Epithelial cell of proximal tubule (primary cell): ENCODE measurements at regions not wholly inside any gene's neighbourhood (a gene's known extent, or its start where the extent isn't known, plus 50 kb on each side); places are given as distances from the start of the nearest gene placed in this dataset.
"Not testable (repeated sequence)": the region's sequence is repeated elsewhere in the genome, so short reads cannot be mapped to it uniquely, and the experiment has no call there.

ENCODE experiments used
- DNase-seq: peaks from one replicate; pipeline ENCODE4 v3.0.0-alpha.2; 2011; ENCODE audit warnings: low read depth
- H3K4me3 ChIP-seq: 2 replicates; pipeline ENCODE4 v1.5.1; 2011; ENCODE audit warnings: low read depth, mild to moderate bottlenecking, low read length

DNA sequence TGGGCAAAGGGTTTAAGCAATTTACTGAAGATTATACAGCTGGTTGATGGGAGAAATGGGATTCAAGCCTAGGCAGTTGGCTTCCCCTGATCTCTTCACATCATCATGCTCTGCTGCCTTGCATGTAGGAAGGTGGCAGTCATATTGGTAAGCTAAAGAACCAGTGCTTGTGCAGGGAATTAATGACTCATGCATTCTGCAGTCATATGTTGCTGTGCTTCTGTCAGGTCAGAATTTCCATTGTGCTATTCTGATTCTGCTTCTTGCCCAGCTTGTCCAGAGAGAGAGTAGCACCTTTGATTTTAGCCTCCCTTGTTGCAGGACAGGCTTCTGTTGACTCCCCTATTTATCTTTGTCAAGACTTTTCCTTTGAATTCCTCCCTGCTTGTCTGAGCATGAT lies 114.0 kb upstream of the IKBKE start:
- not testable (repeated sequence) for DNase-seq, H3K4me3 ChIP-seq

DNA sequence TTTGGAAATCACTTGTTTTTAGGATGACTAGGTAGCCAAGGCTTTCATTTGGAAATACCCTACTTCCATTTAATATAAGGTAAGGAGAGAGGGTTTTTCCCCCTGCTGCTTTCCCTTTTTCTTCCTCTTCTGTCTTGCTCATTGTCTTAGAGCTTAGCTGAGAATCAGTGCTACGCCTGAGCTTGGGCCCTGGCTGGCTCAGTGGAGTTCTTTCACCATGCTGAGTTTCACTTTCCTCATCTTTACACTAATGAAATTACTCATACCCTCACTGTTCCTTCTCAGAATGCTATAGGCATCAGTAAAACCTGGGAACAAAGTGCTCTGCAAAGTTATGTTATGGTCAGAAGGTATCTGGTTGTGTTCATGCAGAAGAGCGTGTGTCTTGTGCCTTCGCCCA lies 112.3 kb upstream of the IKBKE start:
- H3K4me3 ChIP-seq, DNase-seq: not testable (repeated sequence)

DNA sequence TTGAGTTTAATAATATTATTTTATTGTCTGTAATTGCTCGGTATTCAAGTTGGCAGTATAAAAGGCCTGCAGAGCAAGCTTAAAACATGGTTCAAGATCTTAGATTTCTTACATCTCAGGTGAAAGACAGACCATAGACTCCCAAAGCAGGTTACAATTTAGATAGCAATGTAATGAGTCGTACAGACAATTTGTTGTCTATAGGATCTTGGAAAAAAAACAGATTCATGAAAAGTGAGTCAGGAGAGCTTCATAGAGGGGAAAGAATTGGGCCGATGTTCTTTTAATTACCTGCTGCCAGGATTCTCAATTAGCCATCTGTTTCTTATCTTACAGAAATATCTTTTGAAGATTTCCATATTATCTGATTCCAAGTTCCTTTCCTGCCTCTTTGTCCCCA lies 111.5 kb upstream of the IKBKE start:
- not testable (repeated sequence) for DNase-seq, H3K4me3 ChIP-seq

DNA sequence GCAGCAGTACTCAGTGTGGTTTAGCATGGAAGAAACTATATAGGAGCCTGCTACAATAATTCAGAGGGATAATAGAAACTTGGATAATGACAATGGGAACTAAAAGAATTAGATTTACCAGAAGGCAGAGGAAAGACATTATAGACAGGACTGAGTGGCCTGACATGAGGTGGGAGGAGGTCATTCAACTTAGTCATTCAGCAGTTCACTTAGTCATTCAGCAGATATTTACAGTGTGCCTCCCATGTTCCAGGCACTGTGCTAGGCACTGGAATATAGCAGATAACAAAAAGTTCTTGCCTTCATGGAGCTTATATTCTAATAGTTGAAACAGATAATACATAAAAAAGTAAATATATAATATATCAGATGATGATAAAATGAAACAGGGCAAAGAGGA lies 110.9 kb upstream of the IKBKE start:
- not testable (repeated sequence) for H3K4me3 ChIP-seq, DNase-seq

DNA sequence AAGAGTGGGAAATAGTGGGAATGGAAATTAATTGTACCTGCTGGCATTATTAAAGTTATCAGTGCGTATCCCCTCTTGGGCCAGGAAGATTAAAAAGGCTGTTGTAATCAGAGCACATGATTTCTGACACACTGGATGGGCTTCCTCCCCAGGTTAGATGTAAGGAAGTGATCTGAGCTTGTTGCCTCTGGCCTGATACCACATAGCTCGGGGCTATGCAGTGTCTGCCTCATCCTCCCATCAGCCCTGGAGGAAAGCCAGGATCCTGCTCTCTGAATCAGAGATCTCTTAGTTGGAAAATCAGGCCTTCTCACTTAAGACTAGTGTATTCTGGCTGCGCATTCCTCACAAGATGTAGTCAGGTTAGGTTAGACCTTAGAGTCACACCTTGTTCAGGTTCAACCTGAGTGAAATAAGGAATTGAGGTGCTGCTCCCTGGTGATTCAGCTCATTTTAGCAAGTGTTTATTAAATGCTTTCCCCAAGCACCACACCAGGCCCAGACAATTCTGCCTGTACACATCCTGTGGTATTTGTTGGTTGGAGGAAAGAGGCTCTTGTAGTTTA lies 108.2 kb upstream of the IKBKE start:
- H3K4me3 ChIP-seq, DNase-seq: not testable (repeated sequence)

DNA sequence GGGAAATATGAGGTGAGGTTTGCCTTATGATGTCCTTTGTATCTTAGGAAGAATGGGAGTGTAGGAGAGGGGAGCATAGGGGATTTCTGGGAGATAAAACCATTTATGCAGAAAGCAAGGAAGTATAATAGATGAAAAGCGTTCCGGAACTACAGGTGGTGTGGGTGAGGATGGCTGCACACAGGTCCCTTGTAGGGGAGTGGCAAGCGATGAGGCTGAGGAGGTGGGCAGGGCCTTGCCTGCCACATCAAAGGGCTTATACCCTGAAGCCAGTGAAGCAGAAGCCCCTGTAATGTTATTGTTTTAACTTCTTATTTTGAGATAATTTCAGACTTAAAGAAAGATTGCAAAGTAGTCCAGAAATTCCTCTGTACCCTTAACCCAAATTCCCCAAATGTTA lies 107.3 kb upstream of the IKBKE start:
- DNase-seq, H3K4me3 ChIP-seq: not testable (repeated sequence)

DNA sequence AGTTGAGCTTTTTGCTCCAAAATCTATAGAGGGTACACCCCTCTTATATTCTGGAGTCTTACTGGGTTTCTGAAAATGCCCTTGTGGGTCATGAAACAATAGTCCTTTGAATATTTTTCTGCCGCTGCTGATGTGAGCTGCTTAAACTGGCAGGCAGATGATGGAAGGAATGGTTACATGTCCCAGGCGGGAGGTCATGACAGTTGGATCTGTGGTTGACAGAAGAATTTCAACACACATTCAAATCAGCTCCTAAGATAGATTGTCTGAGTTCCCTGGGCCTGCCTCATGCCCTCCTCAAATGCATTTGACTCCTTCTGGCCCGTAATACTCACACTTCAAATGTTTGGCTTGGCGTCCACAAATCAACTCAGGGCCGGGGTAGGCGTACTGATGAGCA lies 105.0 kb upstream of the IKBKE start:
- DNase-seq, H3K4me3 ChIP-seq: not testable (repeated sequence)

DNA sequence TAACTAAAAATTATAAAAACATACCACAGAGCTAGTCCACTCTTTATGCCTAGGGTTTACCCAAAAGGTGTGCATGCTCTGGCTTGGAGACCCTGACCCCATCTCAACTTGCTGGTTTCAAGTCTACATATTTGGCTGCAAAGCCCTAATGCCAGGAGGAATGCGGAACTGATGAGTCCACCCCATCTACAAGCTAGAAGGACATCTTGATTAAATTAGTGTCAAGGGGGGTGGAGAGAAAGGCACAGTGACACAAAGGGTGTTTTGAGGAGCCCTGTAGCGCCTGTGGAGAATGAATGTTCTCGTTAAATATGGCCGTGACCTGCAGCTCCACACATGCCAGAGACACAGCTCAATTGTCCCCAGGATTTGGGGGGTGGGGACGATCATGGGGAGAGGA lies 104.1 kb upstream of the IKBKE start:
- H3K4me3 ChIP-seq, DNase-seq: not testable (repeated sequence)

DNA sequence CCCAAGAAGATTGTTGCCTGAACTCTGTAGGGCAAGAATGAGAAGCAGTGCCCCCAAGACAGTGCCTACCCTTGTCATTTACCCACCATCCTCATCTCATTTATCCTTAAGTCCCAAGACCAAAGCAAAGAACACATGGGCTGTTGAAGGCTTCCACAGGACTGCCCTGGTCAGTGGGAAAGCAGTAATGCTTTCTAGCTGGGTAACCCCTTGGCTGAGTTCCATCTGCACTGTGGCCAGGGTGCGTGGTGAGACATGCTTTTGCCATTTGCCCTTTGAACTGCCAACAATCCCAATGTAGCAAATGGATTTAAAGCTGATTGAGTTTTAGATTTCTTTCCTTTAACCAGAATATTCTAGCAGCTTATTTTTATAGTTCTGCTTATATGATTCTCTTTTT lies 103.5 kb upstream of the IKBKE start:
- not testable (repeated sequence) for H3K4me3 ChIP-seq

DNA sequence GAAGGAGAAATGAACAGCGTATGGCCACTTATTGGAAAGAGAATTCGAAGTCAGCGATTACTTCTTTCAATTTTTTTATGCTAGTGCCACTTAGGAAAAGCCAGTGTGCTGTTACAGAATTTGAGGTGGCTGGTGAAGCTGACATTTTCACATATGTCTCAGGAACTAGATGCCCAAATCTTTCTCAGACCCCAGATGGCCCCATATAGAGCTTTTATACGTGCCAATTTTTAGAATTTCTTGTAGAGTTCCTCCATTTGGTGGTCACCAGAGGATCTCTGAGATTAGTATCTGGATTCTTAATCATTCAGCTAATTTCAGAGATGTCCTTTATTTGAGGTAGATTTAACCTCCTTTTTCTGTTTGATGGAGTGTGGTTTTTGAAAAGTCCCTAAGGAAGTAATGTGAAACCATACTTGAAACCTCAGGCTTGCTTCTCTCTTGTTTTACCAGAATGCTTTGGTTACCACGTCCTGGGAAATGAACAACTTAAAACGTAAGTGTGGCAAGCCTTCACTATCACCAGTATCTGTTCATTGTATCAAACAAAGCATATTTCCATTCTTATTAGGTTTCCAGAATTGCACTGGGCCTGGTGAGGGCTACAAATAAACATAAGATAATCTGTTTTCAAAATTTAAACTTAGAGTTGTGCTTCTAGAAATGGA lies 102.2 kb upstream of the IKBKE start:
- not testable (repeated sequence) for DNase-seq, H3K4me3 ChIP-seq

More for the DNA sequence above, 103.5 kb upstream of the IKBKE start:
- not testable (repeated sequence) for DNase-seq

DNA sequence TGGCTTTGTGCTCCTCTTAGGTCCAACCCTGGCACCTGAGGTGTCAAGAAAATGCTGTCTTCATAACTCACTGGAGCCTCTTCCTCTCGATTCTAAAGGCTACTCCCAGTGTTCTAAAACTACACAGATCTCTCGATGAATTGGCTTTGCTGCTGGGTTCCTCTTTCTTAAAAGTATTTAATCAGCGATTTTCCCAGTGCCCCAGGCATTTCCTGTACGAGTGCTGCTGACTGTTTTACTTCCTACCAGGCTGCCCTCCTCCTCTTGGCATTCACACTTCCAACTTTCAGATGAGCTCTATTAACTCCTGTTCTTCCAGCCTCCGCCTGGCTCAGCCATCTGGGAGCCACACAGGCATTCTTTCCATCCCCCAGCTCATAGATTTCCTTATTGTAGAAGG lies 95.6 kb upstream of the IKBKE start:
- not testable (repeated sequence) for H3K4me3 ChIP-seq, DNase-seq

DNA sequence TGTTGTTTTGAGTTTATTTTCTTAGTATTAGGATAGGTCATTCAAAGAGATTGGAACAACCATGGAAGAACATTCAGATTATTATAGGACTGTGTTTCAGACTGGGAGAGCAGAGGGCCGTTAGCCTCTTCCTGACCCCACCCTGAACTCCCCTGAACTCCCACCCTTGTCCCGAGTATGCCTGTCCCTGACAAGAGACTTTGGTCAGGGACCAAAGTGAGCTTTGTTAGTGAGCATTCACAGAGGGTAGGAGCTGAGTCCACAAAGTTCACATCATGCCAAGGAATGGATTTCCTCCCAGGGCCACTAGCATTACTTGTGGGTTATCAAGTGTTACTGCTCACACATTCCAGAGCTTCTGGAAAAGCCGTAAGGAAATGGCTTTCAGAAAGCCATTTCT lies 94.7 kb upstream of the IKBKE start:
- not testable (repeated sequence) for H3K4me3 ChIP-seq

DNA sequence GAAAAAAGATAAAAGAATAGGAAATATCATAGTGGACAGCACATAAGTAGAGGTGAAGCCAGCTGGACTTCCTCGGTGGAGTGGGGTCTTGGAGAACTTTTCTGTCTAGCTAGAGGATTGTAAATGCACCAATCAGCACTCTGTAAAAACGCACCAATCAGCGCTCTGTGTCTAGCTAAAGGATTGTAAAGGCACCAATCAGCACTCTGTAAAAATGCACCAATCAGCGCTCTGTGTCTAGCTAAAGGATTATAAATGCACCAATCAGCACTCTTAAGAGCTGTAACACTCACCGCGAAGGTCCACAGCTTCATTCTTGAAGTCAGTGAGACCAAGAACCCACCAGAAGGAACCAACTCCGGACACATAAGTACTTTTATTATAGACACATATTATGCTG lies 91.8 kb upstream of the IKBKE start:
- DNase-seq, H3K4me3 ChIP-seq: not testable (repeated sequence)

More for the DNA sequence above, 94.7 kb upstream of the IKBKE start:
- DNase-seq = not testable (repeated sequence)

DNA sequence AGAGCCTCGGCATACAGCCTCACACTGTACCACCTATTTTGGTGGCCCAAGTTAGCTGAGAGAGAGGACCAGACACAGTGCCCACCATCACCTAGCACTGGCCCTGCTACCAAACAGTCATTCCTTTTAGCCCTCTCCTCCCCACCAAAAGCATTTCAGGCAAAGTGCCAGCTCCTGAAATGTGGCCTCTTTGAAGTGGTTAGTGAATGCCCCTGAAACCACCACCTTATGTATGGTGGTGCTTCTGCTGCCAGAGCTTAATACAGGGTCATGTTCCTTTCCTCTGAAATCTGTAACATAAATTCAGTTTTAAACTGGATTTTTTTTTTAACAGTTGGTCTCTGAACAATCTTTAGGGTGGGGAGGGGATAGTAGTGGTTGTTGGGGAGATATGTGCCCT lies 91.0 kb upstream of the IKBKE start:
- H3K4me3 ChIP-seq, DNase-seq: not testable (repeated sequence)

DNA sequence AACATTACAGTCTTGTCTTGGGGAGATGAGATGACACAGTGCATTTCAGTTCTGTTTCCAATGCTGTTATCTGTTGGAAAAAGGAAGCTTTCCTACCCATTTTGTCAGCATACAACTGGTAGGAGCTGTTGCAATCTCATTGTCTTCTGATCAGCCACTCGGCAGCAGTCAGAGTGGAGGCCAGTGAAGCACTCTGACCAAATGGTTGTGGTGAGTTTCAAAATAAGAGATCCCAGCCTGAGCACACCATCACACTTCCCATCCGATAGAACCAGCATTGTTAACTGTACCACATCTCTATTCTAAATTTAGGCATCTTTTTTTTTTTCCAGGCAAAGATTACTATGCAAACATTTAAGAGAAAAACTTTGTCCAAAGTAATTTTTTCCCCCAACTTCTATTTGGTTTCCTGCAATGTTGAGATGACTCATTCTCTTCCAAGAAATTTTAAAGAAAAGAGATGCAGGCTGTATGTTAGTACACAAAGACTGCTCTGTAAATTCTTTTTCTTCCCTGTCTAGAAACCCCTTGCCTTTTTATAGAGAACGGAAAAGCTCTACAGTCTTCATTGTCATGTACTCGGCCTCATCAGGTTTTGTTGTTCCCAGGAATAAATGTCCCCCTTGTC lies 90.0 kb upstream of the IKBKE start:
- not testable (repeated sequence) for H3K4me3 ChIP-seq, DNase-seq

DNA sequence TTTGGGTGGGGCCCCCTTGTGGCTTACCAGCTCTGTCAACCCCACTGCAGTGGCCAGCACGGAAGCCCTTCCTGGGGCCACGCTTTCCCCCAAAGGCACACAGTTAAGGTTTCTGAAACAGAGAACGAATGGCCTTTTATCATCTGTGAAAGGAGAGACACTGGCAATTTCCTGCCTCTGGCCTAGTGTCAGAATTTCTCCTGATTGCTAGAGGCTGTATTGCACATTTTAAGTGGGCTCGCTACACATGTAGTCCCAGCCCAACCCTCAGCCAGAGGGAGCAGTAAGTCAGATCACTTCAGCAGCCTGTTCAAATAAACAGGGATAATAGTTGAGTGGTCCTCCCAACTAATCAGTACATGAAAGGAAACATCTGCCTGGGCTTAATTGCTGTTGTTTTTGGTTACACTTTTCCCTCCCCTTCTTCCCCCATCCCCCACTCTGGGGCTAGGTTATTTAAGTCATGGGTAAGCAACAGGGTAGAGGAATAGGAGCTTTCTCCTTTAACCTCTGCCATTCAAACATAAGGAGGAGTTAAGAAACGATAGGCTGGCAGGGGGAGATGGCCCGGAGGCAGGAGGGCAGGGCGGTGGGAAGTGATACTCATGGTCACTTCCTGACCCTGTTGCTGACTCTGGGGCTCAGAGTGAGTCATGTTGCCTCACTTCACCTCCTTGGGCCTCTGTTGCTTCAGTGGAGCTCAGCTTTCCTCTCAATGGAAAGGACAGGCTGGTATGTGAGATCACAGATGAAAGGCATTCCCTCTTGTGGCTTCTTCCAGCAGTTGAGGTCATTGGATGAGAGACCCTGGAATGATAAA lies 89.3 kb upstream of the IKBKE start:
- DNase-seq = peak; percentile 1
- not testable (repeated sequence) for H3K4me3 ChIP-seq
